RPMI7951 (cell line): ENCODE measurements at regions not wholly inside any gene's neighbourhood (a gene's known extent, or its start where the extent isn't known, plus 50 kb on each side); places are given as distances from the start of the nearest gene placed in this dataset.

Experiments
- DNase-seq: peaks from one replicate; pipeline ENCODE4 v3.0.0-alpha.2; 2012; ENCODE audit warnings: low read depth

DNA sequence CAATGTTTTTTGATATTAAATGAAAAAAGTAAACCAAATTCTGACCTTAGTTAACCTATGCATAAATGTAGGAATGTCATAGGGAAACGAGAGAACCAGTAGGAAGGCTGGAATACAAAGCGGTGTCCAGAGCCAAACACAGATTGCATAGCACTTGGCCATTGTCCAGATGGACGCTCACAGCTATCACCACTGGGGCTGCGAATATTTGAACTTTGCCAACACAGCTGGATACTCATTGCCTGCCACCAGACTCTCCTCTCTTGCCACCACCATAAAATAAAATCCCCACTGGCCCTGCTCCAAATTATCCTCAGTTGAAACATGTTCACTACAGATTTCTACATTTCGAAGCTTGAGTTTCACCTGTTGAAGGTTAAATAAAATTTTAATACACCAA is 159.3 kb upstream of the GULP1 start:
- DNase-seq, result no peak

DNA sequence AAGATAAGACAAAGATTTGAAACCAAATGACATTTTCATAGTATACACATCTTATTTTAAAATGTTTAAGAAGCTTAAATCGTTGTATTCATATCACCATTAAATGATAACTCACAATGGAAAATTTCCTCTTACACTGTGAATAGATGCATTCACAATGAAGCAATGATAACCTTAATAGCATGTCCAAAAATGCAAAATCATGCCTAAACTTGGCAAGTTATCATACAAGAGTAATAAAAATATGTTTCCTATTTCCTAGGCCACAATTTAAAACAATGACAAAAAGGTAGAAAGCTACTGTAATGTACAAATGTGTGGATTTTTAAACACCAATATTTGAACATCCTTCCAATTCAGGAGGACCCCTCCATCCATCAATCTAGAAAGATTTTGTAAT is 157.4 kb upstream of the GULP1 start:
- no peak for DNase-seq

GRCh38 chr2:188138313-188138712 is 153.4 kb upstream of the GULP1 start:
- no peak for DNase-seq

DNA sequence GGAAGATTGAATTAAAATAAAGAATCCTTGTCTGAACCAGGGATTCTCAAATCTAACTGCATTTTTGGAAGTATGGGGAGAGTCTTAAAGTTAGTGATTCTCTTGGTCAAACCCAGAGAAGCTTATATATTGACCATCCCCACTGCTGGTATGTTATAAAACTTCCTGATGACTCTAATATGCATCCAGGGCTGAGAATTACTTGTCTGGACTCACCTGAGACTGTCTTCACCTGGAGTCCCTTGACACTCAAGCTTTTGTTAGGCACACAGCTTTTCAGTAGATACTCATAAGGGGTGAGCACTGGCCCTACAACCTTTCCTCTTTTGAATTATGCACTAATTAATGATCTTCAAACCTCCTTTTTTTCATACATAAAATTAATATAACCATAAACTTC is 149.6 kb upstream of the GULP1 start:
- no peak for DNase-seq

GRCh38 chr2:188142636-188143295 is 148.9 kb upstream of the GULP1 start:
- peak; percentile 10 for DNase-seq

DNA sequence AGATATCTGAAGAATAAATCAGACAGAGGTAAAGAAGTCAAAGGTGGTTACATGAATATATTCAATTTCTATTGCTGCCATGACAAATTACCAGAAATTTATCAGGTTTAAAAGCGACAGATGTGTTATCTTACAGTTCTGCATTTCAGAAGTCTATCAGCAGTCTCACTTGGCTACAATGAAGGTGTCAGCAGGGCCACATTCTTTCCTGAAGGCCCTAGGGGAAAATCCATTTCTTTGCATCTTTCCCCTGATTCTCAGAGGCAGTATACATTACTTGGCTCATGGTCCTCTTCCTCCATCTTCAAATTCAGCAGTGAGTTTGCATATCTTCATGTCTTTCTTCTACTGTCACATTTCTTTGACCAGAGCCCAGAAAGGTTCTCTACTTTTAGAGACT is 145.8 kb upstream of the GULP1 start:
- no peak for DNase-seq

- DNase-seq, result no peak
These were observed 144.8 kb upstream of the GULP1 start for GRCh38 chr2:188146888-188147287.

- no peak for DNase-seq
These were observed 140.0 kb upstream of the GULP1 start for GRCh38 chr2:188151670-188152069.

DNA sequence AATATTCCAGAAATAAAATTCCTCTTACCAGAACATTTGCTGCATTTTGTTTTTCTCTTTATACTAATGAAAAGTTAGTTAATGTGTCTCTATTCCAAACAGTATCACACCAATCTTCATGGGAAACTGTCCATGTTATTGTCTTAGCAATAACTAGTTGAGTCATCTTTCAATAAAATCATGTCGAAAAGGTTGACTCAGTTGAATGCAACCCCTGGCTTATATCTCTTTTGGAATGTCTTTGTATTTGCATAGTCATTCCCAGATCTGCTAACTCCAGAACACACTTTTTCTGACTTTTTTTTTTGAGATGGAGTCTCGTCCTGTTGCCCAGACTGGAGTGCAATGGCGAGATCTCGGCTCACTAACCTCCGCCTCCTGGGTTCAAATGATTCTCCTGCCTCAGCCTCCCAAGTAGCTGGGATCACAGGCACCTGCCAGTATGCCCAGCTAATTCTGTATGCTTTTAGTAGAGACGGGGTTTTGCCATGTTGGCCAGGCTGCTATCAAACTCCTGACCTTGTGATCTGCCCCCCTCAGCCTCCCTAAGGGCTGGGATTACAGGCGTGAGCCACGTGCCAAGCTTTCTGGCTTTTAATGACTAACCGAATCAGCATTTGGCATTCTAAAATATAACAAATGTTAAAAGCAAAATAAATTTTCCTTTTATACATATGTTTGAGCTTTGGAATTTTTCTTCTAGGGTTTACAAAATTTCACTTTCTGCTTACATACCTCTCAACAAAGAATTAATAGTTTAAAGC is 133.2 kb upstream of the GULP1 start:
- no peak for DNase-seq

DNA sequence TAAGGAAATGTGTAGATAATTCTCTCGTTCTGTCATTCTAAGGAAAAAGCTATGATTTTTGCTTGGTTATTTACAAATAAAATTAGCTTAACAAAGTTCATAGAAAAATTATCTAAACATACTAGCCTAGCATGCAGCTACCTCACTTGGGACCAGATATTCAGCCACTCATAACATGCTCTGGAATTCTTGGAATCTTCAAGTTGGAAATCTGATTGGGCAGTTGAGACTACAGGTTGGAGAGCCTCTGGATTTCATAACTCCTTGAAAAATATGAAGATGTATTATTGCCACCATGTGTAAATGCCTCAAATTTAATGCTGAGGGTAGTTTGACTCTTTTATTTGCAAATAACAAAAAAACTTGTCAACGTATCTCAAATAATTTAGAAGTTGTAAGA is 132.2 kb upstream of the GULP1 start:
- DNase-seq, result no peak

DNA sequence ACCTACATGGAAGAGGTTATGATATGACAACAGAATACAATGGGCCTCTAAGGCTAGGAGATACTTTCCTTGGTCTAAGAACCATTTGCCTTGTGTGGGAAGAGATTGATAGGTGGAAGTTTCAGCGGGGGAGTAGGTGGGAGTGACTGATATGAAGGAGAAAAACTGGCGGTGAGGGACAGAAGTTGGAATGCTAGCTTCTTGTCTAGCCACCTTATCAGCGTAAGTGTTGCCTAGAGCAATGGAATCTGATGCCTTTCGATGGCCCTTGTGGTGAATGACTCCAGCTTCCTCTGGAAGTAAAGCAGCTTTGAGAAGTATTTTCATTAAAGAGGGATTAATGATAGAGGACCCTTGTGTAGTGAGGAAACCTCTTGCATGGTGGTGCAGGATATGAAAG is 121.3 kb upstream of the GULP1 start:
- no peak for DNase-seq

GRCh38 chr2:188176620-188177019 is 115.1 kb upstream of the GULP1 start:
- DNase-seq, result no peak

GRCh38 chr2:188181067-188181838 is 110.4 kb upstream of the GULP1 start:
- peak; percentile 47 for DNase-seq

DNA sequence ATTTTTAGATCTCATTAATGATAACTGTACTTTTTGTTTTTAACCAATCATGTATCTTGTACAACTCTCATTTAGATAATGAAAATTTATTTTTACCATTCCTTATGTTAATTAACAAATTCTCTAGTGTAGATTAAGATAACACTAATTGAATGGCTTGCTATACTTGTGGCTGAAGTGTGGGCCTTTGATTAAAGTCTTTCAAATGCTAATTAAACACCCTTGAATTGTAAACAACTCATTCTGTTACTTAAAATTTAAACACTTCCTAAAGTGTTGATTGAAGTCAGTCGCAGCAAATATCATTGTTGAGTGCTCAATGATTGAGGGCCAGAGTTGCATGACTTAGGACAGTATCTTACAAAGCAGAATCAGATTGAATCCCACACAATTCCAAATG is 109.8 kb upstream of the GULP1 start:
- DNase-seq, result no peak

DNA sequence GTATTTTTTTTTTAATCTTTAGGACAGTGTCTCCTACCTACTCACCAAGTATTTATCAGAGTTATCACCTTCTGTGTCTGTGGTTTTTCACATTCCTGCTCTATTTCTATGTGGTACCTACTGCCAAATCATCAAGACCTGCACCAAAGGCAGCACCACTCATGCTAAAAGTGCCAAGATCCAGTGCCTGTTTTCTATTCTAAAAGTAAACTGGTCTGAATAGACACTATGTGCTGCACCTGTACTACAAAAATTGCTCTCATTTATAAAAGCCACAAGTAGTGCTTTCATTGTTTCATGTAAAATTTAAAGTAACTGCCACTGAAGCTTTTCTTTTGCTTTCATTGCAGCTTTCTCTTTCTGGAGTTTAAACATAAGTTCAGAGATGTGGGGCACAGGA is 103.9 kb upstream of the GULP1 start:
- no peak for DNase-seq

GRCh38 chr2:188189356-188189755 is 102.3 kb upstream of the GULP1 start:
- DNase-seq, result no peak

DNA sequence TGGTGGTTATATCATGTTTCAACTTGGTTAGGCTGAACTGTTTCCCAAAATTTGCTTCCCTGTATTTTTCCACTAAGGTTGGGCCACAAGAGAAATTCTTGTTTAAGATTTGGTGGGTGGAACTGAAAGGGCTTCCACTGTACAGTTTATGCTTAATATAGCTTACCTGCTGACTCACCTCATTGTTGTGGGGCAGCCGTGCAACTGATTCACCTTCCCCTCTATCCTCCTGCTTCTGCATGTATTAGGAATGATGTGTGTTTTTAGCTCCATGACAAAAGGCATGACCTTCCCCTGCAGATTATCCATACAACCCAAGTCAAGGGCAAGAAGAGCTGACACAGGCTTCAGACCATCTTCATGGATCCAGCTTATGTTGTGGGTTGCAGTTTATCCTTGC is 98.4 kb upstream of the GULP1 start:
- no peak for DNase-seq

DNA sequence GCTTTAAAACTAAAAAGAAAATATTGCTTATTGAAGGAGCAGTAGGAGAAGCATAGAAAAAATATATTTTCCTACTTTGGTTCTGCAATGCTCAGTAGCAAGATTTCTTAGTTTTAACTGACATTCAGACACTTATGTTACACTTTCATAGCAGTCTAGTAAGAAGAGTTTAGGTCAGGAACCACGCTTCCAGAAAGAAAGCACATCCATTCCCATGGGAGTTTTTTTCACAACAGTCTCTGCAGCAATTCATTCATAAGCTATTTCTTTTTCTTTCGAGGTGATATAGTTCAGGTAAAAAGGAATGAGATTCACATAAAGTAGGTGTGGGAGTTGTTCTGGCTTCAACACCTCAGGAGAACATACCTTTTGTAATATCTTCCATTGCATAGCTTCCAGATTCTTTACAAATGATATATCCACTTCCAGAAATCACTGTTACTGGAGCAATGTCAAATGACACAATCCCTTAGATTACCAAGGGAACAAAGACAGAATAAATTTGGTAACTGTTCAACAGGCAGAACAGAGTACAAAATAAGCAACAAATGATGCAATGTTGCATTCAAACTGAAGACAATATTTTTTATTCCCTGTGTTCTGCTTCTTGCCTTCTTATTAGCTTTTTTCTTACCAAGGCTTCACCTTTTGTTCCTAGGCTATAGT is 95.2 kb upstream of the GULP1 start:
- no peak for DNase-seq

DNA sequence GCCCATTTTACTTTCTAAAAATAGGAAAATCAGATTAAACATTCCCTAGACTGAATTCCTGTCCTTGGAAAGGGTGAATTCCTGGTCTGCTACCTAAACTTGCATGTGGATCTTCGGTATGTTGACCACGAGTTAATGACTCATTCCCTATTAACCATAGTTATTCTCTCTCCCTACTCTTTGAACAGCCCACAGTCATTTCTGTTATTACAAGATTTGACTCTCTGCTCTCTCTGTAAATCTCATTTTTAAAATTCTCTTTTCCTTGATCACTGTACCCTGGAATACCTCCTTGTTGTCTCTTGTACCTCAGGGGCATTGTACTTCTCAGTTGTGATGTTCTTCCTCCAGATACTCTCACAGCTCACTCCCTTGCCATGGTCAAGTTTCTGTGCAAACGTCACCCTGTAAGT is 92.0 kb upstream of the GULP1 start:
- DNase-seq, result peak; percentile 93

DNA sequence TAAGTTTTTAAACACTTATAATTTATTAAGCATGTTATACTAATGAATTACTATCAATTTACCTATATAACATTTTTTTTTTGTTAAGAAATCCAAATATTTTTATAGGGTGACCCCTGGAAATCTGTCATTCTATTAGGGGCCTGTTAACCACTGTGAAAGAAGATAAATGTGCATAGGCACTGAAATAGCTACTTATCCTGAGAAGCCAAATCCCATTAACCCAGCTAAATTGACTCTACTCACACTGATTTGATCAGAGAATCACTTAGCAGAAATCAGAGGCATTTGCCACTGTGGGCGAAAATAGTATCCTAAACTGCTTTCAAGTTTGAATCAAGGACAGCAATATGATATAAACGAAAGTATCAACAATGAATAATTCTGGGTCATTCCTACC is 90.0 kb upstream of the GULP1 start:
- DNase-seq, result no peak

DNA sequence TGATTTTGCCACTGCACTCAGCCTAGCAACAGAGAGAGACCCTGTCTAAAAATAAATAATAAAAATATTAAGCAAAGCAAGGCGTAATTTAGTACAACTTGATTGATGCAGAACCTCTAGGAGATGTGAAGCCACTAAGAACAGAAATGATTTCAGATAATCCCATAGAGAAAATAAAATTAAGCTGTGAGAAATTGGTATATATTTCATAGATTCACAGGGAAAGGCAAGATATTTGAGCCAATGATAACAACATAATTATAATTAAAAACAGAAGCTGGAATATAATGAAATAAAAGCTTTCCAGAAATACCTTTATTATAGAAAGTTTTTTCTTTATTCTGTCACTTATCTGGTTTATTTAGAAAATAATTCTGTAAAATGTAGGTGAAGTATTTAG is 88.9 kb upstream of the GULP1 start:
- no peak for DNase-seq

GRCh38 chr2:188203776-188204175 is 87.9 kb upstream of the GULP1 start:
- no peak for DNase-seq
